GM12878 (cell line): ENCODE measurements at regions not wholly inside any gene's neighbourhood (a gene's known extent, or its start where the extent isn't known, plus 50 kb on each side); places are given as distances from the start of the nearest gene placed in this dataset.

ENCODE experiments used
- ATAC-seq: fragments of 200-7000 bp; cut with Tn5 transposase; 3 replicates; pipeline ENCODE4 v1.9.1; 2020; ENCODE audit warnings: mild to moderate bottlenecking, moderate library complexity
- BruUV-seq: library from RNA; stranded (reverse); fragments of 400-500 nt; replicated peaks from 2 replicates; lab custom pipeline; 2021; lab: Mats Ljungman, UMichigan
- CTCF ChIA-PET: fragments of 300-600 bp; sonication (Branson Sonifier 250); formaldehyde crosslinking; extraction: SDS; loops from one replicate; lab custom pipeline; 2021; ENCODE audit warnings: inconsistent platforms; lab: Yijun Ruan, JAX
- POLR2A ChIA-PET: fragments of 350-600 bp; formaldehyde crosslinking; extraction: SDS; loops from one replicate; lab custom pipeline; 2021; ENCODE audit warnings: inconsistent platforms; lab: Charles Lee
- RAD21 ChIA-PET: fragments of 300-600 bp; sonication (Branson Sonifier 250); formaldehyde crosslinking; loops from one replicate; lab custom pipeline; 2023; ENCODE audit warnings: antibody characterized with exemption; ENCODE audit not compliant: unreplicated experiment; lab: Charles Lee
- SMC1A ChIA-PET: fragments of 300-600 bp; sonication (Branson Sonifier 250); formaldehyde crosslinking; loops from one replicate; lab custom pipeline; 2023; ENCODE audit not compliant: unreplicated experiment, uncharacterized antibody; lab: Charles Lee
- DNase-seq: peaks from one replicate; pipeline ENCODE4 v3.0.0-alpha.2; 2011; ENCODE audit warnings: low read depth, low spot score
- FAIRE-seq: peaks from 3 replicates; lab custom pipeline; 2011; peaks lifted over from hg19 to GRCh38; lab: Jason Lieb, UNC
- H2AFZ ChIP-seq: 2 replicates; pipeline ENCODE4 v1.6.0; 2011; ENCODE audit warnings: low read depth, low read length, control low read depth; ENCODE audit not compliant: control insufficient read depth
- H3K27ac ChIP-seq: 2 replicates; pipeline ENCODE4 v1.5.1; 2011; ENCODE audit warnings: control low read depth; ENCODE audit not compliant: control insufficient read depth, insufficient read depth
- H3K27me3 ChIP-seq, 2 experiments: replicated peaks in 1 of 2; 2 replicates each; pipeline versions ENCODE4 v1.6.0 to v1.6.1; 2011; ENCODE audit warnings: low read length in 1 of 2; ENCODE audit not compliant: control insufficient read depth in 2 of 2, insufficient read depth in 2 of 2
- H3K36me3 ChIP-seq, 2 experiments: 2 replicates each; pipeline ENCODE4 v1.5.1; 2011; ENCODE audit warnings: low read length in 1 of 2; ENCODE audit not compliant: control insufficient read depth in 2 of 2, insufficient read depth in 2 of 2
- H3K4me1 ChIP-seq: 2 replicates; pipeline ENCODE4 v1.6.1; 2011; ENCODE audit warnings: mild to moderate bottlenecking, low read length, moderate library complexity, mixed read lengths; ENCODE audit not compliant: control insufficient read depth, insufficient read depth
- H3K4me2 ChIP-seq: 2 replicates; pipeline ENCODE4 v1.6.0; 2011; ENCODE audit warnings: control low read depth; ENCODE audit not compliant: control insufficient read depth, insufficient read depth
- H3K4me3 ChIP-seq: fragments of 200-600 bp; sonication (generic); 2 replicates; pipeline ENCODE4 v1.5.1; 2016
- H3K79me2 ChIP-seq: 2 replicates; pipeline ENCODE4 v1.6.0; 2011; ENCODE audit warnings: low read length; ENCODE audit not compliant: control insufficient read depth, insufficient read depth
- H3K9ac ChIP-seq: 2 replicates; pipeline ENCODE4 v1.8.0; 2011; ENCODE audit warnings: low read length, control low read depth, mixed read lengths; ENCODE audit not compliant: control insufficient read depth, insufficient read depth
- H3K9me3 ChIP-seq: replicated peaks from 3 replicates; pipeline ENCODE4 v1.5.1; 2011; ENCODE audit warnings: mild to moderate bottlenecking, low read length; ENCODE audit not compliant: control insufficient read depth, insufficient read depth
- H4K20me1 ChIP-seq: 2 replicates; pipeline ENCODE4 v1.6.0; 2011; ENCODE audit not compliant: control insufficient read depth, insufficient read depth
- ATF7 ChIP-seq: fragments of 450-650 bp; IDR thresholded peaks from 2 replicates; pipeline ENCODE4 v1.6.1; 2016; ENCODE audit warnings: low read depth, mild to moderate bottlenecking
- BHLHE40 ChIP-seq, 2 experiments: fragments of 450-650 bp in 1 of 2; IDR thresholded peaks; 2 replicates each; pipeline ENCODE4 v1.6.1; 2011 to 2017; ENCODE audit warnings: low read depth in 2 of 2, borderline replicate concordance in 1 of 2, improper control_type of control experiment in 1 of 2, low read length in 1 of 2, mild to moderate bottlenecking in 1 of 2
- BRCA1 ChIP-seq: IDR thresholded peaks from 2 replicates; pipeline ENCODE4 v1.6.1; 2011; ENCODE audit warnings: low read depth, low read length, improper control_type of control experiment
- CBX3 ChIP-seq: fragments of 200-600 bp; sonication (generic); IDR thresholded peaks from 2 replicates; pipeline ENCODE4 v1.6.1; 2016; ENCODE audit warnings: low read depth, borderline replicate concordance
- CREM ChIP-seq: IDR thresholded peaks from 2 replicates; pipeline ENCODE4 v1.6.1; 2014; ENCODE audit warnings: antibody characterized with exemption, low read depth
- KDM1A ChIP-seq: fragments of 200-600 bp; sonication (generic); IDR thresholded peaks from 2 replicates; pipeline ENCODE4 v1.6.1; 2016; ENCODE audit warnings: borderline replicate concordance
- MEF2A ChIP-seq: IDR thresholded peaks from 2 replicates; pipeline ENCODE4 v1.6.1; 2011; ENCODE audit warnings: low read depth, mild to moderate bottlenecking, low read length, moderate library complexity; ENCODE audit not compliant: insufficient read depth
- RAD21 ChIP-seq: IDR thresholded peaks from 2 replicates; pipeline ENCODE4 v1.6.1; 2011; ENCODE audit warnings: mild to moderate bottlenecking, low read depth, low read length, moderate library complexity; ENCODE audit not compliant: insufficient read depth
- SMAD1 ChIP-seq: fragments of 450-650 bp; IDR thresholded peaks from 2 replicates; pipeline ENCODE4 v1.6.1; 2018; ENCODE audit warnings: mild to moderate bottlenecking, low read depth; ENCODE audit not compliant: partially characterized antibody
- STAT1 ChIP-seq: fragments of 450-650 bp; conservative IDR thresholded peaks from 2 replicates; pipeline ENCODE4 v1.6.1; 2014; ENCODE audit warnings: antibody characterized with exemption, mild to moderate bottlenecking
- YBX1 ChIP-seq: fragments of 450-650 bp; IDR thresholded peaks from 2 replicates; pipeline ENCODE4 v1.6.1; 2016; ENCODE audit warnings: antibody characterized with exemption
- ZBTB4 ChIP-seq: fragments of 450-650 bp; formaldehyde crosslinking; IDR thresholded peaks from 2 replicates; pipeline ENCODE4 v1.4.0; 2022; ENCODE audit warnings: mild to moderate bottlenecking, moderate library complexity
- ZNF24 ChIP-seq: fragments of 450-650 bp; IDR thresholded peaks from 2 replicates; pipeline ENCODE4 v1.6.1; 2017; ENCODE audit warnings: antibody characterized with exemption, mild to moderate bottlenecking
- WGBS: methylation state at CpG from one replicate; pipeline ENCODE4 v1.1.6; 2016; ENCODE audit warnings: low lambda C conversion rate; ENCODE audit not compliant: insufficient replicate concordance, insufficient coverage; ENCODE audit errors: missing lambda C conversion rate; 5-methylcytosine and 5-hydroxymethylcytosine counted together
- in situ Hi-C: fragments of 300-500 bp; cut with MboI; formaldehyde crosslinking; loops from 9 replicates; pipeline ENCODE4 v1.14.3; 2018; ENCODE audit warnings: mixed read lengths
- intact Hi-C: fragments of 100-400 bp; cut with micrococcal nuclease; formaldehyde crosslinking; loops from one replicate; pipeline ENCODE4 v1.14.2; 2022; ENCODE audit not compliant: unreplicated experiment
- TF ChIP-seq, protein P1 (sequence below): IDR thresholded peaks from 2 replicates; pipeline ENCODE4 v1.6.1; 2012; ENCODE audit warnings: improper control_type of control experiment, low read depth, low read length; ENCODE audit not compliant: insufficient replicate concordance
- TF ChIP-seq, protein P2 (sequence below): fragments of 450-650 bp; IDR thresholded peaks from 2 replicates; pipeline ENCODE4 v1.6.1; 2017; ENCODE audit warnings: antibody characterized with exemption, mild to moderate bottlenecking, moderate library complexity

GRCh38 chr2:20520128-20520527 is 73.3 kb downstream of the RHOB start:
- Histone ChIP-seq H3K4me3 (no peak overlapping the region), H3K27me3 (no peaks in the 10 kb centered on the region), H3K36me3 (no peaks in the 10 kb centered on the region), H2AFZ (no peak overlapping the region), H3K27ac (no peak overlapping the region), H4K20me1 (no peaks in the 10 kb centered on the region), H3K4me1 (peaks cover 24% of the 10 kb centered on the region), H3K4me2 (no peak overlapping the region), H3K9ac (no peak overlapping the region), H3K9me3 (no peaks in the 10 kb centered on the region; the same call in 2 of the 3 replicates), H3K79me2 (no peaks in the 10 kb centered on the region)
- ChIA-PET RAD21 (no interaction called here), SMC1A (no interaction called here), POLR2A (no interaction called here), CTCF (no interaction called here)
- 87% methylated on average over 10 of the region's 10 CpGs for WGBS
- DNase-seq (no peak), ATAC-seq (no peak), FAIRE-seq (no peak)
- intact Hi-C loops (no loop called here), in situ Hi-C loops (no loop called here)
- no TSS peak for BruUV-seq
- TF ChIP-seq CREM (no peak), ATF7 (no peak), SMAD1 (no peak), ZBTB4 (CRISPR knock-in tag) (no peak), BRCA1 (no peak), CBX3 (no peak), RAD21 (no peak), YBX1 (no peak), MEF2A (no peak), BHLHE40 (IDR thresholded peaks at IDR 0.05; ENCODE audit: borderline replicate concordance in 1 of 2, low read depth in 2 of 2, low read length in 1 of 2) (no peak), STAT1 (no peak), ZNF24 (no peak), KDM1A (no peak)
- TF ChIP-seq, protein P1, sequence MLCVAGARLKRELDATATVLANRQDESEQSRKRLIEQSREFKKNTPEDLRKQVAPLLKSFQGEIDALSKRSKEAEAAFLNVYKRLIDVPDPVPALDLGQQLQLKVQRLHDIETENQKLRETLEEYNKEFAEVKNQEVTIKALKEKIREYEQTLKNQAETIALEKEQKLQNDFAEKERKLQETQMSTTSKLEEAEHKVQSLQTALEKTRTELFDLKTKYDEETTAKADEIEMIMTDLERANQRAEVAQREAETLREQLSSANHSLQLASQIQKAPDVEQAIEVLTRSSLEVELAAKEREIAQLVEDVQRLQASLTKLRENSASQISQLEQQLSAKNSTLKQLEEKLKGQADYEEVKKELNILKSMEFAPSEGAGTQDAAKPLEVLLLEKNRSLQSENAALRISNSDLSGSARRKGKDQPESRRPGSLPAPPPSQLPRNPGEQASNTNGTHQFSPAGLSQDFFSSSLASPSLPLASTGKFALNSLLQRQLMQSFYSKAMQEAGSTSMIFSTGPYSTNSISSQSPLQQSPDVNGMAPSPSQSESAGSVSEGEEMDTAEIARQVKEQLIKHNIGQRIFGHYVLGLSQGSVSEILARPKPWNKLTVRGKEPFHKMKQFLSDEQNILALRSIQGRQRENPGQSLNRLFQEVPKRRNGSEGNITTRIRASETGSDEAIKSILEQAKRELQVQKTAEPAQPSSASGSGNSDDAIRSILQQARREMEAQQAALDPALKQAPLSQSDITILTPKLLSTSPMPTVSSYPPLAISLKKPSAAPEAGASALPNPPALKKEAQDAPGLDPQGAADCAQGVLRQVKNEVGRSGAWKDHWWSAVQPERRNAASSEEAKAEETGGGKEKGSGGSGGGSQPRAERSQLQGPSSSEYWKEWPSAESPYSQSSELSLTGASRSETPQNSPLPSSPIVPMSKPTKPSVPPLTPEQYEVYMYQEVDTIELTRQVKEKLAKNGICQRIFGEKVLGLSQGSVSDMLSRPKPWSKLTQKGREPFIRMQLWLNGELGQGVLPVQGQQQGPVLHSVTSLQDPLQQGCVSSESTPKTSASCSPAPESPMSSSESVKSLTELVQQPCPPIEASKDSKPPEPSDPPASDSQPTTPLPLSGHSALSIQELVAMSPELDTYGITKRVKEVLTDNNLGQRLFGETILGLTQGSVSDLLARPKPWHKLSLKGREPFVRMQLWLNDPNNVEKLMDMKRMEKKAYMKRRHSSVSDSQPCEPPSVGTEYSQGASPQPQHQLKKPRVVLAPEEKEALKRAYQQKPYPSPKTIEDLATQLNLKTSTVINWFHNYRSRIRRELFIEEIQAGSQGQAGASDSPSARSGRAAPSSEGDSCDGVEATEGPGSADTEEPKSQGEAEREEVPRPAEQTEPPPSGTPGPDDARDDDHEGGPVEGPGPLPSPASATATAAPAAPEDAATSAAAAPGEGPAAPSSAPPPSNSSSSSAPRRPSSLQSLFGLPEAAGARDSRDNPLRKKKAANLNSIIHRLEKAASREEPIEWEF, result no peak
- TF ChIP-seq, protein P2, sequence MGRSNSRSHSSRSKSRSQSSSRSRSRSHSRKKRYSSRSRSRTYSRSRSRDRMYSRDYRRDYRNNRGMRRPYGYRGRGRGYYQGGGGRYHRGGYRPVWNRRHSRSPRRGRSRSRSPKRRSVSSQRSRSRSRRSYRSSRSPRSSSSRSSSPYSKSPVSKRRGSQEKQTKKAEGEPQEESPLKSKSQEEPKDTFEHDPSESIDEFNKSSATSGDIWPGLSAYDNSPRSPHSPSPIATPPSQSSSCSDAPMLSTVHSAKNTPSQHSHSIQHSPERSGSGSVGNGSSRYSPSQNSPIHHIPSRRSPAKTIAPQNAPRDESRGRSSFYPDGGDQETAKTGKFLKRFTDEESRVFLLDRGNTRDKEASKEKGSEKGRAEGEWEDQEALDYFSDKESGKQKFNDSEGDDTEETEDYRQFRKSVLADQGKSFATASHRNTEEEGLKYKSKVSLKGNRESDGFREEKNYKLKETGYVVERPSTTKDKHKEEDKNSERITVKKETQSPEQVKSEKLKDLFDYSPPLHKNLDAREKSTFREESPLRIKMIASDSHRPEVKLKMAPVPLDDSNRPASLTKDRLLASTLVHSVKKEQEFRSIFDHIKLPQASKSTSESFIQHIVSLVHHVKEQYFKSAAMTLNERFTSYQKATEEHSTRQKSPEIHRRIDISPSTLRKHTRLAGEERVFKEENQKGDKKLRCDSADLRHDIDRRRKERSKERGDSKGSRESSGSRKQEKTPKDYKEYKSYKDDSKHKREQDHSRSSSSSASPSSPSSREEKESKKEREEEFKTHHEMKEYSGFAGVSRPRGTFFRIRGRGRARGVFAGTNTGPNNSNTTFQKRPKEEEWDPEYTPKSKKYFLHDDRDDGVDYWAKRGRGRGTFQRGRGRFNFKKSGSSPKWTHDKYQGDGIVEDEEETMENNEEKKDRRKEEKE, result no peak
